T-helper 2 cell treated with Interferon-gamma antibody and Interleukin-4, amounts not matched to agents 100 ng/mL and 5 ng/mL, for 36 hours (primary cell): ENCODE measurements at regions not wholly inside any gene's neighbourhood (a gene's known extent, or its start where the extent isn't known, plus 50 kb on each side); places are given as distances from the start of the nearest gene placed in this dataset.

ENCODE experiments used
- intact Hi-C: fragments of 100-400 bp; cut with micrococcal nuclease; formaldehyde crosslinking; loops from one replicate; pipeline ENCODE4 v1.15.1; 2023

- intact Hi-C loops, result no loop called here
Observed at GRCh38 chr18:40841063-40841462, 1114.0 kb upstream of the PIK3C3 start.

- intact Hi-C loops, result no loop called here
Observed at GRCh38 chr18:40832362-40832761, 1122.7 kb upstream of the PIK3C3 start.

GRCh38 chr18:40824291-40824690 is 1130.7 kb upstream of the PIK3C3 start:
- intact Hi-C loops, result no loop called here

- intact Hi-C loops, result no loop called here
Observed at GRCh38 chr18:40821596-40822243, 1133.3 kb upstream of the PIK3C3 start.

- intact Hi-C loops, result no loop called here
Observed at GRCh38 chr18:40812981-40813515, 1142.0 kb upstream of the PIK3C3 start.

GRCh38 chr18:40810372-40810771 is 1144.7 kb upstream of the PIK3C3 start:
- intact Hi-C loops, result no loop called here

GRCh38 chr18:40789286-40789685 is 1165.7 kb upstream of the PIK3C3 start:
- intact Hi-C loops, result no loop called here

GRCh38 chr18:40782453-40783130 is 1172.4 kb upstream of the PIK3C3 start:
- intact Hi-C loops, result no loop called here

GRCh38 chr18:40769786-40770185 is 1185.2 kb upstream of the PIK3C3 start:
- intact Hi-C loops, result no loop called here

- intact Hi-C loops, result no loop called here
Observed at GRCh38 chr18:40760251-40760650, 1194.8 kb upstream of the PIK3C3 start.

- intact Hi-C loops, result no loop called here
Observed at GRCh38 chr18:40754477-40754876, 1200.6 kb upstream of the PIK3C3 start.

- intact Hi-C loops, result no loop called here
Observed at GRCh38 chr18:40752316-40752715, 1202.7 kb upstream of the PIK3C3 start.

- intact Hi-C loops, result no loop called here
Observed at GRCh38 chr18:40751186-40751585, 1203.8 kb upstream of the PIK3C3 start.

GRCh38 chr18:40739029-40739428 is 1216.0 kb upstream of the PIK3C3 start:
- intact Hi-C loops, result no loop called here

- intact Hi-C loops, result no loop called here
Observed at GRCh38 chr18:40738321-40738880, 1216.6 kb upstream of the PIK3C3 start.

GRCh38 chr18:40708726-40709125 is 1246.3 kb upstream of the PIK3C3 start:
- intact Hi-C loops, result no loop called here

- intact Hi-C loops, result no loop called here
Observed at GRCh38 chr18:40707797-40708196, 1247.2 kb upstream of the PIK3C3 start.

GRCh38 chr18:40698129-40698528 is 1256.9 kb upstream of the PIK3C3 start:
- intact Hi-C loops, result no loop called here

GRCh38 chr18:40695526-40695925 is 1259.5 kb upstream of the PIK3C3 start:
- intact Hi-C loops, result no loop called here

- intact Hi-C loops, result no loop called here
Observed at GRCh38 chr18:40692871-40693270, 1262.2 kb upstream of the PIK3C3 start.

GRCh38 chr18:40690062-40690461 is 1265.0 kb upstream of the PIK3C3 start:
- intact Hi-C loops, result no loop called here

- intact Hi-C loops, result no loop called here
Observed at GRCh38 chr18:40687399-40687798, 1267.6 kb upstream of the PIK3C3 start.

GRCh38 chr18:40686836-40687235 is 1268.2 kb upstream of the PIK3C3 start:
- intact Hi-C loops, result no loop called here
